Neural cell (in vitro differentiated cells): ENCODE measurements at regions not wholly inside any gene's neighbourhood (a gene's known extent, or its start where the extent isn't known, plus 50 kb on each side); places are given as distances from the start of the nearest gene placed in this dataset.

ENCODE experiments used
- H2AFZ ChIP-seq: fragments of 200-600, 300-800 bp; sonication (generic), shearing (Covaris generic); 2 replicates; pipeline ENCODE4 v1.6.0; 2014; ENCODE audit warnings: low read depth, mild to moderate bottlenecking, antibody characterized with exemption, low read length, moderate library complexity
- H3F3A ChIP-seq: fragments of 200-600 bp; shearing (Covaris generic); 2 replicates; pipeline ENCODE4 v1.6.1; 2016; ENCODE audit warnings: mild to moderate bottlenecking, moderate library complexity, mixed read lengths, antibody characterized with exemption, low read length; ENCODE audit not compliant: insufficient read depth, poor library complexity, severe bottlenecking
- H3K27ac ChIP-seq: fragments of 200-600, 300-800 bp; sonication (generic), shearing (Covaris generic); 2 replicates; pipeline ENCODE4 v1.5.1; 2014; ENCODE audit warnings: mild to moderate bottlenecking, low read length, moderate library complexity
- H3K27me3 ChIP-seq: fragments of 300-800, 200-600 bp; sonication (generic), shearing (Covaris generic); 2 replicates; pipeline ENCODE4 v1.6.0; 2014; ENCODE audit warnings: mild to moderate bottlenecking, low read depth, low read length, moderate library complexity; ENCODE audit not compliant: insufficient read depth
- H3K36me3 ChIP-seq: fragments of 300-800, 200-600 bp; sonication (generic), shearing (Covaris generic); 2 replicates; pipeline ENCODE4 v1.5.1; 2014; ENCODE audit warnings: mild to moderate bottlenecking, antibody characterized with exemption, low read length, moderate library complexity; ENCODE audit not compliant: insufficient read depth
- H3K4me2 ChIP-seq: fragments of 300-800, 200-600 bp; sonication (generic), shearing (Covaris generic); 2 replicates; pipeline ENCODE4 v1.6.0; 2014; ENCODE audit warnings: mild to moderate bottlenecking, low read length
- H3K4me3 ChIP-seq: fragments of 300-800, 200-600 bp; sonication (generic), shearing (Covaris generic); 2 replicates; pipeline ENCODE4 v1.5.1; 2014; ENCODE audit warnings: mild to moderate bottlenecking, low read length, moderate library complexity
- H3K79me2 ChIP-seq: fragments of 200-600 bp; shearing (Covaris generic); replicated peaks from 2 replicates; pipeline ENCODE4 v1.6.0; 2014; ENCODE audit warnings: mild to moderate bottlenecking, low read length, moderate library complexity; ENCODE audit not compliant: insufficient read depth
- H3K9ac ChIP-seq: fragments of 300-800, 200-600 bp; sonication (generic), shearing (Covaris generic); 2 replicates; pipeline ENCODE4 v1.6.1; 2016; ENCODE audit warnings: mild to moderate bottlenecking, low read length, mixed read lengths
- H3K9me2 ChIP-seq: fragments of 200-600 bp; shearing (Covaris generic); 2 replicates; pipeline ENCODE4 v1.6.1; 2016; ENCODE audit warnings: mild to moderate bottlenecking, low read length, mixed read lengths; ENCODE audit not compliant: insufficient read depth
- H3K9me3 ChIP-seq: fragments of 200-600, 300-800 bp; sonication (generic), shearing (Covaris generic); 2 replicates; pipeline ENCODE4 v1.6.1; 2016; ENCODE audit warnings: mild to moderate bottlenecking, mixed run types, low read length, moderate library complexity, mixed read lengths
- H4K20me1 ChIP-seq: fragments of 200-600 bp; shearing (Covaris generic); 2 replicates; pipeline ENCODE4 v1.6.1; 2016; ENCODE audit warnings: mild to moderate bottlenecking, mixed run types; ENCODE audit not compliant: insufficient read depth
- CTCF ChIP-seq: fragments of 450-650 bp; IDR thresholded peaks from 2 replicates; pipeline ENCODE4 v1.5.1; 2014; ENCODE audit warnings: antibody characterized with exemption, mild to moderate bottlenecking, moderate library complexity; ENCODE audit not compliant: poor library complexity, severe bottlenecking
- EP300 ChIP-seq: fragments of 450-650 bp; conservative IDR thresholded peaks from 2 replicates; pipeline ENCODE4 v1.6.1; 2014; ENCODE audit warnings: antibody characterized with exemption, mild to moderate bottlenecking, moderate library complexity; ENCODE audit not compliant: poor library complexity, severe bottlenecking
- EZH2 ChIP-seq: fragments of 200-600, 300-800 bp; shearing (Covaris generic), sonication (generic); IDR thresholded peaks from 2 replicates; pipeline ENCODE4 v1.6.1; 2014; ENCODE audit warnings: antibody characterized with exemption, low read length, borderline replicate concordance, mild to moderate bottlenecking; ENCODE audit not compliant: insufficient read depth, poor library complexity, severe bottlenecking
- MXI1 ChIP-seq: fragments of 450-650 bp; conservative IDR thresholded peaks from 2 replicates; pipeline ENCODE4 v1.6.1; 2014; ENCODE audit warnings: antibody characterized with exemption, mild to moderate bottlenecking; ENCODE audit not compliant: poor library complexity, severe bottlenecking
- POLR2AphosphoS5 ChIP-seq: IDR thresholded peaks from 2 replicates; pipeline ENCODE4 v1.6.1; 2012
- RAD21 ChIP-seq: fragments of 450-650 bp; conservative IDR thresholded peaks from 2 replicates; pipeline ENCODE4 v1.6.1; 2014; ENCODE audit warnings: antibody characterized with exemption, mild to moderate bottlenecking, moderate library complexity
- SMC3 ChIP-seq: fragments of 450-650 bp; conservative IDR thresholded peaks from 2 replicates; pipeline ENCODE4 v1.6.1; 2014; ENCODE audit warnings: antibody characterized with exemption, mild to moderate bottlenecking, moderate library complexity; ENCODE audit not compliant: poor library complexity
- TAF1 ChIP-seq: IDR thresholded peaks from 2 replicates; pipeline ENCODE4 v1.6.1; 2012; ENCODE audit warnings: low read depth
- TF ChIP-seq, protein P1 (sequence below): IDR thresholded peaks from 2 replicates; pipeline ENCODE4 v1.6.1; 2012; ENCODE audit warnings: borderline replicate concordance

DNA sequence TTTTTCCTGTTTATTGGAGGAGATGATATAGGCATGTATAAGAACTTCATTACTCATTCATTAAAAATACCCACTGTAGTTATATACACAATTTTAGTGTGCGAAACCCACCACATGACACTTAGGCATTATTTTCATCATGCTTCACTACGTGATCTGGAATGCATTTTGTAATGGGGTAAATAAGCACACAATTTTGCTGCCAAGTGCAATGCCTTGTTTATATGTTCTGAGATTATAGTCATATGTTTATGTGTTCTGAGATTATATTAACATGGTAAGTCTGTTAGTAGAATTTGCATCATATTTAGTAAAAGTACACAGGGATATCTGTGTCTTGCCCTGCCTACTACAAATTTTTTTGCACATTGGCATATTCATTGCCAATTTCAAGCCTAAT lies 1123.0 kb downstream of the LRFN5 start:
- no peaks in the 10 kb centered on the region for H3K27me3 ChIP-seq
- H3K4me2 ChIP-seq: no peak overlapping the region
- no peaks in the 10 kb centered on the region for H4K20me1 ChIP-seq
- no peaks in the 10 kb centered on the region for H3K79me2 ChIP-seq
- TF ChIP-seq SMC3: no peak
- TF ChIP-seq CTCF: no peak
- TF ChIP-seq MXI1: no peak
- TF ChIP-seq EP300: no peak
- TF ChIP-seq, protein P1, sequence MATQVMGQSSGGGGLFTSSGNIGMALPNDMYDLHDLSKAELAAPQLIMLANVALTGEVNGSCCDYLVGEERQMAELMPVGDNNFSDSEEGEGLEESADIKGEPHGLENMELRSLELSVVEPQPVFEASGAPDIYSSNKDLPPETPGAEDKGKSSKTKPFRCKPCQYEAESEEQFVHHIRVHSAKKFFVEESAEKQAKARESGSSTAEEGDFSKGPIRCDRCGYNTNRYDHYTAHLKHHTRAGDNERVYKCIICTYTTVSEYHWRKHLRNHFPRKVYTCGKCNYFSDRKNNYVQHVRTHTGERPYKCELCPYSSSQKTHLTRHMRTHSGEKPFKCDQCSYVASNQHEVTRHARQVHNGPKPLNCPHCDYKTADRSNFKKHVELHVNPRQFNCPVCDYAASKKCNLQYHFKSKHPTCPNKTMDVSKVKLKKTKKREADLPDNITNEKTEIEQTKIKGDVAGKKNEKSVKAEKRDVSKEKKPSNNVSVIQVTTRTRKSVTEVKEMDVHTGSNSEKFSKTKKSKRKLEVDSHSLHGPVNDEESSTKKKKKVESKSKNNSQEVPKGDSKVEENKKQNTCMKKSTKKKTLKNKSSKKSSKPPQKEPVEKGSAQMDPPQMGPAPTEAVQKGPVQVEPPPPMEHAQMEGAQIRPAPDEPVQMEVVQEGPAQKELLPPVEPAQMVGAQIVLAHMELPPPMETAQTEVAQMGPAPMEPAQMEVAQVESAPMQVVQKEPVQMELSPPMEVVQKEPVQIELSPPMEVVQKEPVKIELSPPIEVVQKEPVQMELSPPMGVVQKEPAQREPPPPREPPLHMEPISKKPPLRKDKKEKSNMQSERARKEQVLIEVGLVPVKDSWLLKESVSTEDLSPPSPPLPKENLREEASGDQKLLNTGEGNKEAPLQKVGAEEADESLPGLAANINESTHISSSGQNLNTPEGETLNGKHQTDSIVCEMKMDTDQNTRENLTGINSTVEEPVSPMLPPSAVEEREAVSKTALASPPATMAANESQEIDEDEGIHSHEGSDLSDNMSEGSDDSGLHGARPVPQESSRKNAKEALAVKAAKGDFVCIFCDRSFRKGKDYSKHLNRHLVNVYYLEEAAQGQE: no peak
- no peak for TF ChIP-seq POLR2AphosphoS5
- no peak overlapping the region for H2AFZ ChIP-seq
- H3K27ac ChIP-seq: no peak overlapping the region
- H3F3A ChIP-seq: no peaks in the 10 kb centered on the region
- H3K9me3 ChIP-seq: no peaks in the 10 kb centered on the region
- no peaks in the 10 kb centered on the region for H3K36me3 ChIP-seq
- no peak overlapping the region for H3K9ac ChIP-seq
- no peak overlapping the region for H3K4me3 ChIP-seq
- H3K9me2 ChIP-seq: no peaks in the 10 kb centered on the region

DNA sequence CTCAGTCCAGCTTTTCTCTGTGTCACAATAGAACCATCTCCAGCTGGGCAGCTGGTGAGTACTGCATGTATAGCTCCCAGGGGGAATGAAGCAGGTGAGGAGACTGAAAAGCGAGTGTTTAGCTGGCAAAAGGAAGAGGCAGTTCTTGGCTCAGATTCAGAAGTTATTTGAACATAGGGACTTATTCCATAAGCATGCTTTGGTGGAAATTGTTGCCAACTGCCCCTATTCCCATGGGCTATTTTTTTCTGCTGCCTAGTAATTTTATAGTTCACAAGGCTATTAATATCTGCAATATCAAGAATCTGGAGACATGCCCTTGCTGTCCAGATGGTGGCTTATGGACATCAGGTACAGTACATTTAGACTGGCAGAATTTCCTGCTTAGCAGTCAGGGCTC lies 1112.7 kb downstream of the LRFN5 start:
- Histone ChIP-seq H3K9me3 (no peaks in the 10 kb centered on the region), H3K27ac (no peak overlapping the region), H3K27me3 (no peaks in the 10 kb centered on the region), H3K9me2 (no peaks in the 10 kb centered on the region), H3K79me2 (no peaks in the 10 kb centered on the region), H3K4me2 (no peak overlapping the region), H3K4me3 (no peak overlapping the region), H3K36me3 (no peaks in the 10 kb centered on the region), H3K9ac (no peak overlapping the region), H4K20me1 (no peaks in the 10 kb centered on the region), H2AFZ (no peak overlapping the region), H3F3A (no peaks in the 10 kb centered on the region)
- TF ChIP-seq MXI1: no peak
- no peak for TF ChIP-seq POLR2AphosphoS5
- no peak for TF ChIP-seq RAD21
- TF ChIP-seq SMC3: no peak
- TF ChIP-seq TAF1: no peak
- TF ChIP-seq EZH2: no peak

DNA sequence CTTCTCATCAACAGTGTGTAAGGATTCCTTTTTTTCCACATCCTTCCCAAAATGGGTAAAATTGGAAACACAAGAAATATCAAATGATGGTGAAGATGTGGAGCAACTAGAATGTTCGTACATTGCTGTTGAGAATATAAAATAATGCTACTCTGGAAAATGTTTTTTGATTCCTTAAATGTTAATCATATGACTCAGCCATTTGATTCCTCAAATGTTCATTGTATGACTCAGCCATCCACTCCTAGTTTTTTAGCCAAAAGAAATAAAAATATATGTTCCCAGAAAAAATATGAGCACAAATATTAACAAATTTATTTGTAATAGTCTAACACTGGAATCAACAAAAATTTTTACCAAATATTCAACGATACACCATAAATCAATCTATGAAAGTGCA lies 1108.6 kb downstream of the LRFN5 start:
- H3K27ac ChIP-seq: no peak overlapping the region
- no peaks in the 10 kb centered on the region for H3F3A ChIP-seq
- H3K27me3 ChIP-seq: no peaks in the 10 kb centered on the region
- no peaks in the 10 kb centered on the region for H3K79me2 ChIP-seq
- H3K9me3 ChIP-seq: no peaks in the 10 kb centered on the region
- H3K4me3 ChIP-seq: no peak overlapping the region
- H3K36me3 ChIP-seq: no peaks in the 10 kb centered on the region
- H4K20me1 ChIP-seq: no peaks in the 10 kb centered on the region
- no peak overlapping the region for H3K9ac ChIP-seq
- no peak overlapping the region for H2AFZ ChIP-seq
- H3K4me2 ChIP-seq: no peak overlapping the region
- TF ChIP-seq CTCF: no peak
- no peak for TF ChIP-seq EP300
- TF ChIP-seq TAF1: no peak
- TF ChIP-seq MXI1: no peak
- TF ChIP-seq RAD21: no peak
- no peak for TF ChIP-seq POLR2AphosphoS5
- TF ChIP-seq, protein P1: no peak
- TF ChIP-seq SMC3: no peak
- TF ChIP-seq EZH2: no peak
- H3K9me2 ChIP-seq: no peaks in the 10 kb centered on the region
